Esophagus (tissue), 2 donors: ENCODE measurements at regions not wholly inside any gene's neighbourhood (a gene's known extent, or its start where the extent isn't known, plus 50 kb on each side); places are given as distances from the start of the nearest gene placed in this dataset.

Experiments
- H3K27ac ChIP-seq, 2 donors: one replicate each; pipeline ENCODE4 v1.5.1; 2013; ENCODE audit warnings: low read depth in 2 of 2, mild to moderate bottlenecking in 2 of 2, inconsistent platforms in 1 of 2, low read length in 1 of 2, moderate library complexity in 1 of 2
- H3K27me3 ChIP-seq, 2 donors: one replicate each; pipeline ENCODE4 v1.6.1; 2013; ENCODE audit warnings: low read length in 2 of 2, control low read depth in 1 of 2, mild to moderate bottlenecking in 1 of 2; ENCODE audit not compliant: insufficient read depth in 2 of 2, control insufficient read depth in 1 of 2
- H3K36me3 ChIP-seq, 2 donors: one replicate each; pipeline ENCODE4 v1.6.1; 2013; ENCODE audit warnings: low read length in 1 of 2; ENCODE audit not compliant: control insufficient read depth in 2 of 2, insufficient read depth in 2 of 2
- H3K4me1 ChIP-seq, 2 donors: one replicate each; pipeline ENCODE4 v1.6.1; 2013; ENCODE audit warnings: low read length in 1 of 2; ENCODE audit not compliant: control insufficient read depth in 2 of 2, insufficient read depth in 2 of 2
- H3K4me3 ChIP-seq, 2 donors: one replicate each; pipeline ENCODE4 v1.5.1; 2013; ENCODE audit warnings: low read length in 2 of 2, mild to moderate bottlenecking in 2 of 2, low read depth in 1 of 2, moderate library complexity in 1 of 2
- H3K9me3 ChIP-seq, 2 donors: one replicate each; pipeline ENCODE4 v1.6.1; 2013; ENCODE audit warnings: mild to moderate bottlenecking in 2 of 2, low read depth in 1 of 2, low read length in 1 of 2, moderate library complexity in 1 of 2; ENCODE audit not compliant: control insufficient read depth in 2 of 2, insufficient read depth in 1 of 2
- WGBS, 2 donors: extraction: QIAGEN DNeasy Blood & Tissue Kit; methylation state at CpG; one replicate each; pipeline ENCODE4 v1.1.7; 2013; 5-methylcytosine and 5-hydroxymethylcytosine counted together
- donor health status: healthy with polysubstance abuse.
- donor health status: Bipolar disorder and iron deficiency.

GRCh38 chrX:137413190-137413589 is 152.7 kb upstream of the ZIC3 start:
- 39 to 61% methylated on average over 3 of the region's 3 CpGs for WGBS, 2 donors
- Histone ChIP-seq H3K9me3 (no peaks in the 10 kb centered on the region), H3K36me3 (no peaks in the 10 kb centered on the region), H3K4me3 (no peak overlapping the region), H3K4me1 (no peaks in the 10 kb centered on the region), H3K27ac (no peak overlapping the region), H3K27me3 (no peaks in the 10 kb centered on the region)

- peaks cover 0 to 3% of the 10 kb centered on the region in 2 donors for H3K27me3 ChIP-seq
- WGBS, 2 donors, result 81 to 92% methylated on average over 26 of the region's 26 CpGs
- H3K9me3 ChIP-seq, result peaks cover 0 to 3% of the 10 kb centered on the region in 2 donors
- no peak overlapping the region for H3K27ac ChIP-seq
- no peaks in the 10 kb centered on the region for H3K36me3 ChIP-seq
- no peak overlapping the region for H3K4me3 ChIP-seq
- no peaks in the 10 kb centered on the region for H3K4me1 ChIP-seq
Observed at GRCh38 chrX:137405449-137406140, 160.3 kb upstream of the ZIC3 start.

GRCh38 chrX:137401092-137401491 is 164.8 kb upstream of the ZIC3 start:
- 62 to 63% methylated on average over 4 of the region's 4 CpGs for WGBS, 2 donors
- H3K4me1 ChIP-seq, result no peaks in the 10 kb centered on the region
- H3K27ac ChIP-seq, result no peak overlapping the region
- no peak overlapping the region for H3K4me3 ChIP-seq
- H3K27me3 ChIP-seq, result peaks cover 0 to 3% of the 10 kb centered on the region in 2 donors
- H3K36me3 ChIP-seq, result no peaks in the 10 kb centered on the region
- peaks cover 0 to 4% of the 10 kb centered on the region in 2 donors for H3K9me3 ChIP-seq

GRCh38 chrX:137387646-137388045 is 178.3 kb upstream of the ZIC3 start:
- Histone ChIP-seq H3K36me3 (no peaks in the 10 kb centered on the region), H3K4me1 (no peaks in the 10 kb centered on the region), H3K27me3 (no peaks in the 10 kb centered on the region), H3K4me3 (no peak overlapping the region), H3K9me3 (no peaks in the 10 kb centered on the region), H3K27ac (no peak overlapping the region)
- WGBS, 2 donors, result 88 to 94% methylated on average over 2 of the region's 2 CpGs

- H3K36me3 ChIP-seq, result no peaks in the 10 kb centered on the region
- H3K27ac ChIP-seq, result no peak overlapping the region
- no peaks in the 10 kb centered on the region for H3K4me1 ChIP-seq
- no peaks in the 10 kb centered on the region for H3K9me3 ChIP-seq
- no peaks in the 10 kb centered on the region for H3K27me3 ChIP-seq
- no peak overlapping the region for H3K4me3 ChIP-seq
- WGBS, 2 donors, result 51 to 69% methylated on average over 3 of the region's 3 CpGs
Observed at GRCh38 chrX:137366018-137366633, 199.8 kb upstream of the ZIC3 start.

- H3K9me3 ChIP-seq, result no peaks in the 10 kb centered on the region
- WGBS, 2 donors, result 55 to 84% methylated on average over 1 of the region's 1 CpG
- no peaks in the 10 kb centered on the region for H3K27me3 ChIP-seq
- H3K36me3 ChIP-seq, result no peaks in the 10 kb centered on the region
- H3K27ac ChIP-seq, result no peak overlapping the region
- H3K4me1 ChIP-seq, result no peaks in the 10 kb centered on the region
- no peak overlapping the region for H3K4me3 ChIP-seq
Observed at GRCh38 chrX:137363559-137363958, 202.4 kb upstream of the ZIC3 start.

- no peaks in the 10 kb centered on the region for H3K27me3 ChIP-seq
- no peaks in the 10 kb centered on the region for H3K9me3 ChIP-seq
- H3K36me3 ChIP-seq, result no peaks in the 10 kb centered on the region
- no peak overlapping the region for H3K27ac ChIP-seq
- 57 to 72% methylated on average over 5 of the region's 5 CpGs for WGBS, 2 donors
- no peaks in the 10 kb centered on the region for H3K4me1 ChIP-seq
- H3K4me3 ChIP-seq, result no peak overlapping the region
Observed at GRCh38 chrX:137362583-137362982, 203.3 kb upstream of the ZIC3 start.

GRCh38 chrX:137354851-137355250 is 211.1 kb upstream of the ZIC3 start:
- Histone ChIP-seq H3K4me1 (no peaks in the 10 kb centered on the region), H3K36me3 (no peaks in the 10 kb centered on the region), H3K27me3 (no peaks in the 10 kb centered on the region), H3K9me3 (no peaks in the 10 kb centered on the region), H3K27ac (no peak overlapping the region), H3K4me3 (no peak overlapping the region)
- WGBS, 2 donors, result 70 to 86% methylated on average over 1 of the region's 1 CpG

- Histone ChIP-seq H3K36me3 (no peaks in the 10 kb centered on the region), H3K4me3 (no peak overlapping the region), H3K27ac (no peak overlapping the region), H3K27me3 (no peaks in the 10 kb centered on the region), H3K9me3 (no peaks in the 10 kb centered on the region), H3K4me1 (no peaks in the 10 kb centered on the region)
- WGBS, 2 donors, result 42 to 55% methylated on average over 1 of the region's 1 CpG
Observed at GRCh38 chrX:137353404-137353803, 212.5 kb upstream of the ZIC3 start.

GRCh38 chrX:137352101-137352660 is 213.7 kb upstream of the ZIC3 start:
- H3K27me3 ChIP-seq, result no peaks in the 10 kb centered on the region
- no peaks in the 10 kb centered on the region for H3K9me3 ChIP-seq
- H3K4me1 ChIP-seq, result no peaks in the 10 kb centered on the region
- no peak overlapping the region for H3K4me3 ChIP-seq
- no peak overlapping the region for H3K27ac ChIP-seq
- H3K36me3 ChIP-seq, result no peaks in the 10 kb centered on the region
